H9 (cell line): ENCODE measurements at regions not wholly inside any gene's neighbourhood (a gene's known extent, or its start where the extent isn't known, plus 50 kb on each side); places are given as distances from the start of the nearest gene placed in this dataset.

Experiments used
- DNase-seq: peaks from one replicate; pipeline ENCODE4 v3.0.0-alpha.2; 2017
- H2AFZ ChIP-seq: one replicate; pipeline ENCODE4 v1.6.1; 2013; ENCODE audit warnings: mild to moderate bottlenecking, low read length, control low read depth, moderate library complexity
- H2AK5ac ChIP-seq: 2 replicates; pipeline ENCODE4 v1.6.1; 2013; ENCODE audit warnings: low read length, control low read depth, mixed read lengths; ENCODE audit not compliant: insufficient read length
- H2BK120ac ChIP-seq: one replicate; pipeline ENCODE4 v1.6.1; 2013; ENCODE audit warnings: low read depth, mild to moderate bottlenecking, low read length, control low read depth, inconsistent platforms; ENCODE audit not compliant: poor library complexity, severe bottlenecking
- H2BK12ac ChIP-seq: 2 replicates; pipeline ENCODE4 v1.6.1; 2013; ENCODE audit warnings: low read length, control low read depth, mixed read lengths, low read depth; ENCODE audit not compliant: insufficient read length
- H2BK15ac ChIP-seq: 2 replicates; pipeline ENCODE4 v1.6.1; 2013; ENCODE audit warnings: low read depth, low read length, control low read depth
- H2BK20ac ChIP-seq: one replicate; pipeline ENCODE4 v1.6.1; 2013; ENCODE audit warnings: low read depth, mild to moderate bottlenecking, low read length, control low read depth, inconsistent platforms; ENCODE audit not compliant: poor library complexity, severe bottlenecking
- H2BK5ac ChIP-seq: 2 replicates; pipeline ENCODE4 v1.6.1; 2013; ENCODE audit warnings: low read length, control low read depth, mixed read lengths; ENCODE audit not compliant: insufficient read length
- H3K14ac ChIP-seq: 2 replicates; pipeline ENCODE4 v1.6.1; 2013; ENCODE audit warnings: low read length, control low read depth; ENCODE audit not compliant: insufficient read depth
- H3K18ac ChIP-seq: 2 replicates; pipeline ENCODE4 v1.6.1; 2013; ENCODE audit warnings: low read depth, mild to moderate bottlenecking, mixed read lengths, low read length, control low read depth; ENCODE audit not compliant: insufficient read length
- H3K23ac ChIP-seq: 2 replicates; pipeline ENCODE4 v1.6.1; 2013; ENCODE audit warnings: low read length, control low read depth, mixed read lengths, low read depth; ENCODE audit not compliant: insufficient read length
- H3K23me2 ChIP-seq: 2 replicates; pipeline ENCODE4 v1.6.1; 2013; ENCODE audit warnings: low read depth, mild to moderate bottlenecking, mixed read lengths, low read length, control low read depth; ENCODE audit not compliant: insufficient read length, poor library complexity, severe bottlenecking
- H3K27ac ChIP-seq: 2 replicates; pipeline ENCODE4 v1.5.1; 2013; ENCODE audit warnings: low read length, control low read depth, mixed read lengths, low read depth; ENCODE audit not compliant: insufficient read length
- H3K27me3 ChIP-seq: 2 replicates; pipeline ENCODE4 v1.6.1; 2013; ENCODE audit warnings: low read length, control low read depth, inconsistent platforms; ENCODE audit not compliant: insufficient read depth
- H3K4ac ChIP-seq: 2 replicates; pipeline ENCODE4 v1.6.1; 2013; ENCODE audit warnings: low read depth, mild to moderate bottlenecking, control low read depth, inconsistent platforms, low read length, moderate library complexity
- H3K4me1 ChIP-seq: 2 replicates; pipeline ENCODE4 v1.6.1; 2013; ENCODE audit warnings: low read length, control low read depth, inconsistent platforms; ENCODE audit not compliant: insufficient read depth
- H3K4me2 ChIP-seq: 2 replicates; pipeline ENCODE4 v1.6.1; 2013; ENCODE audit warnings: low read length, control low read depth, mixed read lengths; ENCODE audit not compliant: insufficient read length, insufficient read depth
- H3K56ac ChIP-seq: 2 replicates; pipeline ENCODE4 v1.6.1; 2013; ENCODE audit warnings: low read depth, mild to moderate bottlenecking, mixed read lengths, low read length, control low read depth; ENCODE audit not compliant: insufficient read length
- H3K79me1 ChIP-seq: 2 replicates; pipeline ENCODE4 v1.6.1; 2013; ENCODE audit warnings: low read depth, mild to moderate bottlenecking, moderate library complexity, low read length, control low read depth, inconsistent platforms; ENCODE audit not compliant: insufficient read depth, poor library complexity, severe bottlenecking
- H3K79me2 ChIP-seq: 2 replicates; pipeline ENCODE4 v1.6.1; 2013; ENCODE audit warnings: low read length, control low read depth, inconsistent platforms; ENCODE audit not compliant: insufficient read depth
- H3K9ac ChIP-seq: 2 replicates; pipeline ENCODE4 v1.6.1; 2013; ENCODE audit warnings: low read length, control low read depth, mixed read lengths; ENCODE audit not compliant: insufficient read length; ENCODE audit errors: extremely low read depth
- H3K9me3 ChIP-seq: one replicate; pipeline ENCODE4 v1.6.1; 2013; ENCODE audit warnings: low read depth, low read length, inconsistent platforms; ENCODE audit not compliant: control insufficient read depth
- H3T11ph ChIP-seq: one replicate; pipeline ENCODE4 v1.6.1; 2013; ENCODE audit warnings: mild to moderate bottlenecking, low read length, control low read depth, inconsistent platforms
- H4K20me1 ChIP-seq: one replicate; pipeline ENCODE4 v1.6.1; 2013; ENCODE audit not compliant: control insufficient read depth, insufficient read length, insufficient read depth
- H4K5ac ChIP-seq: 2 replicates; pipeline ENCODE4 v1.6.1; 2013; ENCODE audit warnings: low read depth, mild to moderate bottlenecking, mixed read lengths, low read length, control low read depth; ENCODE audit not compliant: insufficient read length
- H4K8ac ChIP-seq: replicated peaks from 2 replicates; pipeline ENCODE4 v1.6.1; 2013; ENCODE audit warnings: low read length, control low read depth, mixed read lengths, low read depth; ENCODE audit not compliant: insufficient read length
- H4K91ac ChIP-seq: 2 replicates; pipeline ENCODE4 v1.6.1; 2013; ENCODE audit warnings: low read depth, mild to moderate bottlenecking, moderate library complexity, mixed read lengths, low read length, control low read depth; ENCODE audit not compliant: insufficient read length
- H3K27ac Mint-ChIP-seq, 3 experiments: 2 replicates in 2 of 3; 3 replicates in 1 of 3; pipeline ENCODE4 v1.8.0; 2020 to 2021; ENCODE audit warnings: mixed read lengths in 3 of 3, mild to moderate bottlenecking in 1 of 3, moderate library complexity in 1 of 3
- H3K27me3 Mint-ChIP-seq: 2 replicates; pipeline ENCODE4 v1.8.0; 2021; ENCODE audit warnings: low read depth, mild to moderate bottlenecking, moderate library complexity, mixed read lengths
- H3K36me3 Mint-ChIP-seq, 3 experiments: 2 replicates in 2 of 3; 3 replicates in 1 of 3; pipeline ENCODE4 v1.8.0; 2020 to 2021; ENCODE audit warnings: low read depth in 3 of 3, mixed read lengths in 3 of 3; ENCODE audit not compliant: insufficient read depth in 1 of 3
- H3K4me1 Mint-ChIP-seq, 2 experiments: 2 replicates each; pipeline ENCODE4 v1.8.0; 2020; ENCODE audit warnings: mixed read lengths in 2 of 2
- H3K4me3 Mint-ChIP-seq, 2 experiments: 2 replicates in 1 of 2; 3 replicates in 1 of 2; pipeline ENCODE4 v1.8.0; 2020 to 2021; ENCODE audit warnings: mild to moderate bottlenecking in 2 of 2, mixed read lengths in 2 of 2, moderate library complexity in 1 of 2
- H3K9me3 Mint-ChIP-seq, 2 experiments: 2 replicates in 1 of 2; 3 replicates in 1 of 2; pipeline ENCODE4 v1.8.0; 2020; ENCODE audit warnings: mild to moderate bottlenecking in 2 of 2, mixed read lengths in 2 of 2, moderate library complexity in 1 of 2
- WGBS: extraction: QIAGEN DNeasy Blood & Tissue Kit; methylation state at CpG from one replicate; pipeline ENCODE4 v1.1.7; 2013; ENCODE audit warnings: missing lambda C conversion rate, low lambda C conversion rate, mixed read lengths; ENCODE audit not compliant: insufficient read length; ENCODE audit errors: extremely low coverage; 5-methylcytosine and 5-hydroxymethylcytosine counted together
- TF ChIP-seq, protein P1 (sequence below): fragments of 200-600 bp; sonication (generic); conservative IDR thresholded peaks from 3 replicates; pipeline ENCODE4 v1.8.0; 2021; ENCODE audit warnings: antibody characterized with exemption, mild to moderate bottlenecking

DNA sequence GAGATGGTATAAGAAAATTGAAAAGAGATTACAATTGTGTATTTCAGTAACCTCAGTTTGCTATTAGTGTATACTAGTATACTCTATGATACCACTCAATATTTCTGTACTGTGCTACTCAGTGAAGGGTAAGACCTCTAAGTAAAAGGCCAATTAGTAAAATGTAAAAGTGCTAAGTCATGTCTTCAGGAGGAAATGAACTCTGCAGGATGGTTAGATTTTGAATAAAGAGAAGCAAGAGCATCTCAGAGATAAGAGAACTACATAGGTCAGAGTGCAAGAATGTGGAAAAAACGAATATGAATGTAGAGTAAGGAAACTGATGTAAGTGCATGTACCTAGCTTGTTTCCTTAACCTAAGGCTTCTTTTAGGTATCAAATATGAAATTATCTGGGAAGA lies 796.6 kb upstream of the GBE1 start:
- DNase-seq: no peak
- no peaks in the 10 kb centered on the region for H3K27me3 Mint-ChIP-seq
- no peak overlapping the region for H3K9ac ChIP-seq
- no peak overlapping the region for H2BK120ac ChIP-seq
- no peak overlapping the region for H3K4me2 ChIP-seq
- no peaks in the 10 kb centered on the region for H4K20me1 ChIP-seq
- H3K9me3 Mint-ChIP-seq: no peaks in the 10 kb centered on the region
- no peaks in the 10 kb centered on the region for H3K27me3 ChIP-seq
- H3K27ac Mint-ChIP-seq: peak overlapping the region; percentile 6 to 54 (median 46); a peak in 5 of 7 replicates
- no peak overlapping the region for H3K14ac ChIP-seq
- no peak overlapping the region for H4K5ac ChIP-seq
- no peaks in the 10 kb centered on the region for H3K9me3 ChIP-seq
- no peaks in the 10 kb centered on the region for H3K79me2 ChIP-seq
- TF ChIP-seq, protein P1, sequence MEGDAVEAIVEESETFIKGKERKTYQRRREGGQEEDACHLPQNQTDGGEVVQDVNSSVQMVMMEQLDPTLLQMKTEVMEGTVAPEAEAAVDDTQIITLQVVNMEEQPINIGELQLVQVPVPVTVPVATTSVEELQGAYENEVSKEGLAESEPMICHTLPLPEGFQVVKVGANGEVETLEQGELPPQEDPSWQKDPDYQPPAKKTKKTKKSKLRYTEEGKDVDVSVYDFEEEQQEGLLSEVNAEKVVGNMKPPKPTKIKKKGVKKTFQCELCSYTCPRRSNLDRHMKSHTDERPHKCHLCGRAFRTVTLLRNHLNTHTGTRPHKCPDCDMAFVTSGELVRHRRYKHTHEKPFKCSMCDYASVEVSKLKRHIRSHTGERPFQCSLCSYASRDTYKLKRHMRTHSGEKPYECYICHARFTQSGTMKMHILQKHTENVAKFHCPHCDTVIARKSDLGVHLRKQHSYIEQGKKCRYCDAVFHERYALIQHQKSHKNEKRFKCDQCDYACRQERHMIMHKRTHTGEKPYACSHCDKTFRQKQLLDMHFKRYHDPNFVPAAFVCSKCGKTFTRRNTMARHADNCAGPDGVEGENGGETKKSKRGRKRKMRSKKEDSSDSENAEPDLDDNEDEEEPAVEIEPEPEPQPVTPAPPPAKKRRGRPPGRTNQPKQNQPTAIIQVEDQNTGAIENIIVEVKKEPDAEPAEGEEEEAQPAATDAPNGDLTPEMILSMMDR: no peak
- no peak overlapping the region for H3K23ac ChIP-seq
- no peaks in the 10 kb centered on the region for H3K23me2 ChIP-seq
- no peak overlapping the region for H2BK5ac ChIP-seq
- no peak overlapping the region for H2BK20ac ChIP-seq
- H2BK12ac ChIP-seq: no peak overlapping the region
- H3K4me1 ChIP-seq: peaks cover 5% of the 10 kb centered on the region; the same call in 1 of the 2 replicates
- no peak overlapping the region for H2AFZ ChIP-seq
- no peak overlapping the region for H3K27ac ChIP-seq
- H3K4me3 Mint-ChIP-seq: no peak overlapping the region
- WGBS: no CpG with 5 or more reads among the region's 1 CpG
- no peak overlapping the region for H4K91ac ChIP-seq
- no peak overlapping the region for H3K18ac ChIP-seq
- no peak overlapping the region for H3K4ac ChIP-seq
- no peaks in the 10 kb centered on the region for H3K36me3 Mint-ChIP-seq
- H2BK15ac ChIP-seq: no peak overlapping the region
- no peak overlapping the region for H2AK5ac ChIP-seq
- no peak overlapping the region for H3K56ac ChIP-seq
- no peak overlapping the region for H3T11ph ChIP-seq
- H3K79me1 ChIP-seq: no peaks in the 10 kb centered on the region
- H3K4me1 Mint-ChIP-seq: peaks cover 14 to 17% of the 10 kb centered on the region in 2 experiments
- H4K8ac ChIP-seq: no peak overlapping the region
